HG03342 (cell line): ENCODE measurements at regions not wholly inside any gene's neighbourhood (a gene's known extent, or its start where the extent isn't known, plus 50 kb on each side); places are given as distances from the start of the nearest gene placed in this dataset.

Experiments
- ATAC-seq: cut with Tn5 transposase; IDR thresholded peaks from one replicate; pipeline ENCODE4 v1.9.1; 2021; ENCODE audit warnings: mild to moderate bottlenecking, moderate library complexity; ENCODE audit not compliant: unreplicated experiment

DNA sequence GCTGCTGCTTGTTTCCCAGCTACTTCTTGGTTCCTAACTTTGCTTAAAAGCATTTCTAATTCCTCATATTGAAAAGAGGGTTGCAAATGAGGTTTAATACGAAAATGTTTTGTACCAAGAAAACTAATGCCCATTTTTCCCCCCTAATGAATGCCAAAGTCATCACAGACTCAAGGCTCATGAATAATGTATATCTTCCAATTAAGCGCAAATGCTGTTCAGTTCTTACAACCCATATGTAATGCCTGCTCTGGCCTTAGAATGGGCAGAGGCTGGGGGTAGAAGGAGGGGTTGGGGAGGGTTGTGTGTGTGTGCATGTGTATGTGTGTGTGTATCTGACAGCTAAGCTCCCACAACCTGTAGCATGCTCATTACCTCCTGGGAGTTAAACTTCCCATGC, 901.7 kb downstream of the KCNMA1 start:
- no peak for ATAC-seq

DNA sequence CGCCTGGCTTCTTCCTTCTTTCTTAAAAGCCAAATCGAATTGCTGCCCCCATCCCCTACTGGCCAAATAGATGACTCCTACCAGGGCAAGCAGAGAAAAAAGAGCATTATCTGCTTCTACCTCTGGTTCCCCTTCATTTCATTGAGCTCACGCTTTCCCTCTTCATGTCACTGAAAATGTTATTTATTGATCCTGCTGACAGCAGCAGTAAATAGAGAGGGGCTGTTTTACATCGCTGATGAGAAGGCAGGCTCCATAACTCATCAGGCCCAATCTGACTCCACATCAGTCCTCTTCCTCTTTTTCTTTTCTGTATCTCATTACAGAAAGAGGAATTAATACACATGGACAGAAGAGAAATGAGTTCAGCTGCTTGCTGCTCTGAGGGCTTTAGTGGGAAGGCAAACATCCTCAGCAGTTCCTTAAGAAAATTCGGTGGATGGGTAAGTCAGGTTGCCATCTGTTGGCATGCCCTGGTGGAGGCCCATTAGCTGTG, 904.1 kb downstream of the KCNMA1 start:
- ATAC-seq: no peak

DNA sequence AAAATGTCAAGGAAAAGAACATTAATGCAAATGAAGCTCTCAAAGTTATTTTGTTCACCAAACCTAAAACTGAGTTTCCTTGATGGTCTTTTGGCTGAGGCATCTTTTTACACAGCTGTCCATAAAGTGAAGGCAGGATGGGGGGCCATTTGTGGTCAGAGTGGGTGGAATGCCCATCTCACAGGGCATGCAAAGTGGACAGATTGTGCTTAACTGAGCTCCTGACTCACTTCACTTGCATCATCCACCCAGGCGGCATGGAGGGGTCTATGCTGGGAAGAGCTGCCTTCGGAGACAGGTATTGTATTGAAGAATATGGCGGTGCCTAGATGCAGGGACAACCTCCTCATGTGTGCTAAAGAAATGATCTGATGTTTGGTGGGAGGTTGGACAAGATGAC, 905.3 kb downstream of the KCNMA1 start:
- ATAC-seq: no peak

DNA sequence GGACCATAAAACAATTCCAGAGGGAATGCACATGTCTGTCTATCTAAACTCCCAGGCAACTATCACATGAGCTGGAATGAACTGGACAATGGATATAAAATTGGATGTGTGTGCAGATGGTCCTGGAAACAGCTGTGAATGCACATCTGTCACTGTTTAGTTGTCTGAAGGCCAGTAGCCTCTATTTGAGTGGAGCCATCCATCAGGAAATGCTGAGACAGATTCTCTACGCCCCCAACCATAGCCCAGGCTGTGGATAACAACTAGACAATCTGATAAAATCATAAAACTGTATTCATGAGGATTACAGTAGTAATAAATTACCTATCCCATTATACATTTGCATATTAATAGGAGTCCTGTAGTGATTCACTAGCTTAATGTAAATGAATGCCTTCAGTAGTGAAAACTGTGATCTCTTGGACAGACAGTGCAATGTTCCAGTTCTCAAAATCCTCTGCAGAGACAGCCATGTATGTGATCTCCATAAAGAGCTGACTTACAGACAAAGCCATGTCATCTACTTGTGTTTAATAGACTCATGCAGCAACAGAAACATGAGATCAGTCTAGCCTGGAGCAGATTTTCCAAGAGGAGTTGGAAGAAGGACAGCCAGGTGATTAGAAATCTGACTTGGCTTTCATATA, 907.6 kb downstream of the KCNMA1 start:
- no peak for ATAC-seq

DNA sequence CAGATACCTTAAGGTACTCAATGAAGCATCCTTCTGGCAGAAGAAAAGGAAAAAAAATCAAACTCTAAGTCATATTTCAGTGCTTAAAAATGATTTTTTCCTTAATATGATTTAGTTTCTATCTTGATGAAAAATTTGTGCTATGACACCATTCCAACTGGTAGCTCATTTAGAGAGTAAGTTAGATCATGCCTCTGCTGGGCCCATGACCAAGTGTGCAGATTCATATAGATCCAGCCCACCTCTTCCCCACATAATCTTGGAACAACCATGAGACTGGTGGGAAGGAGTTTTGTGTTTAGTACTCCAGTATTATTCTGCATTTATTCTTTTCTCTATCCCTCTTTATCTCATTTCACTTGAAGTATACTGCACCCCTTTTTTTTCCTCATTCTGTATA, 908.3 kb downstream of the KCNMA1 start:
- no peak for ATAC-seq

DNA sequence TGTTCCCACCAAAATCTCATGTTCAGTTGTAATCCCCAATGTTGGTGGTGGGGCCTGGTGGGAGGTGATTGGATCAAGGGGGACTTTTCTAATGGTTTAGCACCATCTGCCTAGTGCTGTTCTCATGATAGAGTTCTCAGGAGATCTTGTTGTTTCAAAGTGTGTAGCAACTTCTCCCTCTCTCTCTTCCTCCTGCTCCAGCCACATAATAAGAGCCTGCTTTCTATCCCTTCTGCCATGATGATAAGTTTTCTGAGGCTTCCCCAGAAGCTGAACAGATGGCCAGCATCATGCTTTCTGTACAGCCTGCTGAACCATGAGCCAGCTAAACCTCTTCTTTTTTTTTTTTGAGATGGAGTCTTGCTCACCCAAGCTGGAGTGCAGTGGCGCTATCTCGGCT, 910.6 kb downstream of the KCNMA1 start:
- ATAC-seq: no peak

DNA sequence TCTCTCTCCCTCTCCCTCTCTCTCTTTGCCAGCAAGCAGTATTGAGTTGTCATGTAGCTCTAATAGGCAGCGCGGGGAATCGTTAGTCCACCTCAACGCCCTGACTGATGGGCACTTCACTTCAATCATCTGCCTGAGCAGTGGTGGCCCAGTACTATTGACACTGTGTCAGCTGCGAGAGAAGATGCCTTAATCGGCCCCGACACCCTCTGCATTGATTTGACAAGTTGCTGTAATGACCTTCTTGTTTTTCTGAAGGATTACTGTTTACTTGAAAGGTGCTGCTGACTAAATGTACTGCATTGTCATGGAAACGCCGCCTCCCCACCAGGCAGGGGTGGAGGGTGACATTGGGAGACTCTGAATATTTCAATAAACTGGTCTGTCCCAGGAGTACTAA, 913.8 kb downstream of the KCNMA1 start:
- ATAC-seq: no peak

DNA sequence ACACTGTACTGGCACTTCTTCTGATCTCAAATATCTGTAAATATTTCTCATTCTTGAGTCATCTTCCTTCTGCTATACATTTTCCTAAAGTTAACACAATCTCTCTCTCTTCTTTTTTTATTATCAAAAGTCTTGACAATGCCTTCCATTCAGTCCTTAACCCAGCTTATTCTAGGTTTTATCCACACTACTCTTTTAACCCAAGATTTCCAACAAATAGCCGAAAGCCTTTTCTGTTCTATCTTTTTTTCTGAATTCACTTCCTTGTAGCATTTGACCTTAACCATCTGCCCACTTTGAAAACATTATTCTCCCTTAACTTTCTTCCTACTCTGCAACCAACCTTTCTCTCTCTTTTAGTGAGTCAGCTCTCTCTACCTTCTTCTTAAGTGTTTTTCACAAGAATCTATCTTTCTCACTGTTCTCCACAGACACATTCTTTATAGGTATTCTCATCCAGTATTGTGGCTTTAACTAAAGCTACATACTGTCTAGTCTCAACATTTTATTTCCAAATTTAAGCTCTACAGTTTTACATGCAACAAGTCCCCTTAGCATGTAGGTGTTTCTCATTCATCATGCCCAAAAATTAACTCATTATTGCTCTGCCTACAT, 915.6 kb downstream of the KCNMA1 start:
- ATAC-seq: no peak

DNA sequence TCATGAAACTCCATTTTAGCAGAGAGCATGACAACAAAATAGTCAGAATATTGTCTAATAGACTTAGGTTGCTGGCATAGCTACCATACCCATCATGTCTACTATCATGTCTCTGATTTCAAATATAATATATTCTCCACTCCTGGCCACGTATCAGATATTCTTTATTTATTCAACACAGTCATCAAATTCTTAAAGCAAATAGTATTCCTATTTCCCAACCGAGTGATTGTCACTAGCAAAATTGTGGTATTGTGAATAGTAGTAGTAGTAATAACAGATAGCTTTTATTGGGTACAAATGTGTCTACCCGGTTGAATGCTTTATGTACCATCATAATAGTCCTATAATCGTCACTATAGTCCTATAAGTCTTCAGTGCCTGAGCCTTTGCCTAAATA, 918.6 kb downstream of the KCNMA1 start:
- ATAC-seq: no peak

DNA sequence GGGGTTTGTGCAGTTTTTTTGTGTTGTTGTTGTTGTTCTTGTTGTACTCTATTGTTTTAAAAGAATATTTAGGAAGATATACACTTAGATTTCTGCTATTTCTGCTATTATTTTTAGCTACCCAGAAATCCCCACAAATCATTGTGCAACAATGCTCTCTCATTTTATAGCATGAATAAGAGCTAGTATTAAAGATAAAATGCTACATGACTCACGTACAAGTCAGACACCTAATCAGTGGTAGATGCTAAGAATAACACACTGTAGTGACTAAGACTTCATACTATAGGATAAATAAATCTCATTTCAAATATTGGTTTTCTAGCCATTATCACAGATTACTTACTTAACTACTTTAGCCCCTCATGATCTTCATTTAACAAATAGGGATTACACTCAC, 920.5 kb downstream of the KCNMA1 start:
- ATAC-seq: no peak

DNA sequence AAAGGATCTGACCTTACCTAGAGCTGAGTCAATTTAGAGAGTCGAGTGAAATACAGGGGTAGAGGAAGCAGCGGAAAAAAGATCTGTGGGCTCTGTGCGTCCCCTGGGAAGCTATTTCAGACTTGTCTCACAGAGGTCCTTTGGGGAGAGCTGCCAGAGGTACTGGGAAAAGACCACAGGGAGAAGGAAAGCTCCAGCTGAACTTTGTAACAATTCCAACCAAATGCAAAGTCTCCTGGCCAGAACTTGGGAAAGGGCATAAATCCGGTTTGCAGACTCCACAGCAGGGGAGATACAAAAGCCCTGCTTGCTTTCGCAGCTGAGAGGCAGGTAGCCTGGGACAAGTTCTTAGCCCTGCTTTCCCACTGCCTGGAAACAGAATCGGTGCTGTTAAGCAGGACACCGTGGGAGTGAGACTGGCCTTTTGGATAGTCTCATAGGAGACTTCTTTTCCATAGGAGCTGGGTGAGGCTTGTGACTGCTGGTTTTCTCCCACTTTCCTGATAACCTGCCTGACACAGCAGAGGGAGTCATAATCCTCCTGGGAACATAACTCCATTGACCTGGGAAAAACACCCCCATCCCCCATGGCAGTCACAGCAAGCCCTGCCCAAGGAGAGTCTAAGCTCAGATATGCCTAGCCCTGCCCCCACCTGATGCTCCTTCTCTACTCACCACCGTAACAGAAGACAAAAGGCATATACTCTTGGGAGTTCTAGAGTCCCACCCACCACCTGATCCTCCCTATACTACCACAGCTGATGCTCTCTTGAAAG, 926.2 kb downstream of the KCNMA1 start:
- ATAC-seq: no peak

DNA sequence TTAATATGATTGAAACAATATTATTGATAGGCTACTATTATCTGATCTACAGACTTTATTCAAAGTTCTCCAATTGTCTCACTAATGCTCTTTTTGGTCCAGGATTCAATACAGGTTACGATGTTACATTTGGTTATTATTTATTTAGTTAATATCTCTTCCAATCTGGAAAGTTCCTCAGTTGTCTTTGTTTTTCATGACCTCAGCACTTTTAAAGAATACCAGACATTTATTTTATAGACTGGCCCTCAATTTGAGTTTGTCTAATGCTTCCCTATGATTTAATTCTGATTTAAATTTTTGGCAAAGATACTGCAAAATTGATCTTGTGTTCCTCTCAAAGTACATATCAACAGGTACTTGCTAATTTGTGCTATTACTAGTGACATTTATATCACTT, 937.4 kb downstream of the KCNMA1 start:
- ATAC-seq: no peak

DNA sequence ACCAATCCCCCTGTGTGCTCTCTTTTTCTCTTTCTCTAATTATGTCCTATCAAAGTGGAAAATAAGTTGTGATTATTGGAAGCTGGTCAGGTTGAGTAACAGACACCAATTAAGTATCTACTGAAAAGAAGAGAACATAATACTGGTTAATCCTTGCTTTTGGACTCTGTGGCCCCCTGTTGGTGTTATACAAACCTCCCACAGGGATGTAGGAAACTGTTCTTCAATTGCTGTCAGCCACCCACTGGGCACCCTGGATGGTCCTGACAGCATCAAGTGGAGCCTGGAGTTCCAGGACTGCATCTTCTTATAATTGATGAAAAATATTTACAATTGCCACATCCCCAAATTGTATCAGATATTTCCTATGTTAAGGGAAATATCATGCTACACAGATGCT, 939.7 kb downstream of the KCNMA1 start:
- no peak for ATAC-seq

DNA sequence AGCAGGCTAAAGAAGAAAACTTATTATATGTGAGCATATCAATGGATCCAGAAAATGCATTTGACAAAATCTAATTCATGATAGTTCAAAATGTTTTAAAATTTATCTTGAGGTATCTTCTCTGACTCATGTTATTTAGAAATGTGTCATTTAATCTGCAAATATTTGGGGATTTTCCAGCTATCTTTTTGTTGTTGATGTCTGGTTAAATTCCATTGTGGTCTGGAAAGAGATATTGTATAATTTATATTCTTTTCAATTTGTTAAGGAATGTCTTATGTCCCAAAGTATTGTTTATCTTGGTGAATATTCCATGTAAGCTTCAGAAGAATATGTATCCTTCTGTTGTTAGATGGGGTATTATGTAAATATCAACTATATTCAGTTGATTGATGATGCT, 942.5 kb downstream of the KCNMA1 start:
- ATAC-seq: no peak

DNA sequence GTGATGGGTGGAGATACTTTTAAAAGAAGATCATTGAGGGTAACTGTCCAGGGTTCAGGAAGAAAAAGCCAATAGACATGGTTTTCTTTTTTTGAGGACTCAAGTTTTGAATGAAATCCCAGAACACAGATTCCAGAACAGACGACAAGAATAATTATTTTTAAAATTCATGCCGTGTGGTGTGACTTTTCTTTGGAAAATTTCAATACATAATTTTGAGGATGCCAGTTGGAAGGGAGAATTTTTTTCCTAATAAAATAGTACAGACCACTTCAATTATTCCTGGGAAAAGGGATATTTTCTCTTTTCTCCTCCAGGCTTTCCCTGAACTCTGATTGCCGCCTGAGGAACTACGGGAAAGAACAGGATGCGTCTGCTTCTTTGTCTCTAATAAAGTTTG, 951.4 kb downstream of the KCNMA1 start:
- no peak for ATAC-seq

DNA sequence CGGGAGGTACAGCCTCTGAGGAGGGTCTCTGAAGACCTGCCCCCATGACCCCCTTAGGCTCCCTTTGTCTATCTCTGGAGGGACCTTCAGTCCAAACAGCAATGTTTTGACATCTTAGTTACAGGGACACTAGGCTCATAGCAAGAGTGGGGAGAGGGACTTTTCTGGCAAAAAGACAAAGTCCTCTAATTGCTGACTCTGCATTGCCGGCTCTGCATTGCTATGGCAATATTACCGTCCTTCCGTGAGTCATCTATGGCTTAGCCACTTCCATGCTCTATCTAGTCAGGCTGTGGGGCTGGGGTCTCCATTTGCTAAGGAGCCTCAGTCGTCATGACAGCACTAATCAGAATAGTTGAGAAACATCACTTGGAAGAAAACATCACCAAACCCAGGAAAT, 952.6 kb downstream of the KCNMA1 start:
- ATAC-seq: no peak

DNA sequence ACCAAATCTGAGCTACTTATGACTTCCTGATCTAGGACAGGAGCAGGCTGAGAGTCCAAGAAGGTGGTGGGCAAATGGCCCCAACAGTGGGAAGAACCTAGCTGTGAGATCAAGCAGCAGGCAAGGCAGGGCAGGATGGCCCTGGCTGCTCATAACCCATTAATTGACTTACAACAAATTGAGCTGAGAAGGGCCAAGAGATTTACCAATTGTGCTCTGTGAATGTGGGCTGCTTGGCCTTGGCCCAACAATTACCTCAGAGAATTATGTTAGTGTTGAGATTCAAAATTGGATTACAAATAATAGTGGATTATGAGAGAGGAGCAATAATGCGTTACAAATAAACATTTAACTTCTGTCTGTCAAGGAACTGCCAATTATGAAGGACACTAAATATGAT, 956.5 kb downstream of the KCNMA1 start:
- no peak for ATAC-seq

DNA sequence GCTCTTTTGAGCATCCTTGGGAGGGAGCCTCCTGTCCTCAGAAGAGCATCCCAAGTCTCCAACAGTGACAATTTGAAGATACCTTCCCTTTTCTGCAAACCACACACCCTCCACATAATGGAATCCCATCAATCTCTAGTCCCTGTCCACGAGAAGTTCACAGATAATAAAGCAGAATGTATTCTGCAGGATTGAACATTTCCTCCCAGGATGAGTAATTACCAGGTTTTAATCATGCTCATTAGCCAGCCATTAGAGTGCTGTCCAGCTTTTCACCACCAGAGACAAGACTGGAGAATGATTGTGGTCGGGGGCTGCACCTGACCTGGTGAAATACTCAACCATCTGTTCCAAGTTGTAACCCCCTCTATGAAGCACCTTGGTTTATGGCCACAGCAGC, 958.6 kb downstream of the KCNMA1 start:
- no peak for ATAC-seq

DNA sequence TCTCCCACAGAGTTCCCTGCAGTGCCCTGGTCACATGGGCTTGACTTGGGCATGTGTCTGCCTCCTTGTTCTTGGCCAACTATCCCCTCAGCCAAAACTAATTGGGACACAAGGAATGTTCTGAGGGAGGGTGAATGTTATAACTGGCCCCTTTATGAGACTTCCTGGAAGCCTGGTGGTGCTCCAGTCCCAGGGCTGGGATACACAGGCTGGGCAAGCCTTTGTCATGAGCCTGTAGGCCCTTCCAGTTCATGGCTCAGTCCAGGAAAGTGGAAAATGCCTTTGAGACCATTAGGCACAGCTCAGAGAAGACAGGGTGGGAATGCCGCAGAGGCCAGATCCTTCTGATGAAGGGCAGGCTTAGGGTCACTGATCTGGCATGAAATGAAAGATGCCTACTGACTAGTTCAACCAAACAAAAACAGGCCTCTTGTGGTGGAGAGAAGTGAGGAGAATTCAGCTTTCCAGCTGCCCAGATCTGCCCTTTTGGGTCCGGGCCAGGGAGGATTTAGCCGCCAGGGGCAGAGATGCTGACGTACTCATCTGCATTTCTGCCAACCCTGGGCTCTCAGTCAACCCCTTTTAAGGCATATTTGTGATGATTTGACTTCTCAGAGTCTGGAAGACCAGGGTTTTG, 961.5 kb downstream of the KCNMA1 start:
- no peak for ATAC-seq

DNA sequence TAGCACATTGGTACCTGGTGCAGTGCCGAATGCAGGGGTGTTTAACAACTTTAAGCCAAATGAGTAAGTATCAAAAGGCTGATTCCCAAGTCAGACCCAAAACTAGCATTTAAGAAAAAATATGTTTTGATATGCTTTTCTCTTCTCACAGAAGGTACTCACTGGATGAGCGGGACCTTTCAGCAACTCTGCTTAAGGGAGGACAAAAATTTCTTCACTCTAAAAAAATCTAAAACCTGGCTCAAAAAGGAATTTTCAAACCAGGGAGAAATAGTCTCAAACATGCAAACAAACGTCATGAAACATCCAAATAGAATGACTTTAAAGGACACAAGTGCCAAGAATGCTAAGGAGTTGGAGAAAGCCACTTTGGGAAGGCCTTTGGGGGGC, 962.1 kb downstream of the KCNMA1 start:
- ATAC-seq: no peak

DNA sequence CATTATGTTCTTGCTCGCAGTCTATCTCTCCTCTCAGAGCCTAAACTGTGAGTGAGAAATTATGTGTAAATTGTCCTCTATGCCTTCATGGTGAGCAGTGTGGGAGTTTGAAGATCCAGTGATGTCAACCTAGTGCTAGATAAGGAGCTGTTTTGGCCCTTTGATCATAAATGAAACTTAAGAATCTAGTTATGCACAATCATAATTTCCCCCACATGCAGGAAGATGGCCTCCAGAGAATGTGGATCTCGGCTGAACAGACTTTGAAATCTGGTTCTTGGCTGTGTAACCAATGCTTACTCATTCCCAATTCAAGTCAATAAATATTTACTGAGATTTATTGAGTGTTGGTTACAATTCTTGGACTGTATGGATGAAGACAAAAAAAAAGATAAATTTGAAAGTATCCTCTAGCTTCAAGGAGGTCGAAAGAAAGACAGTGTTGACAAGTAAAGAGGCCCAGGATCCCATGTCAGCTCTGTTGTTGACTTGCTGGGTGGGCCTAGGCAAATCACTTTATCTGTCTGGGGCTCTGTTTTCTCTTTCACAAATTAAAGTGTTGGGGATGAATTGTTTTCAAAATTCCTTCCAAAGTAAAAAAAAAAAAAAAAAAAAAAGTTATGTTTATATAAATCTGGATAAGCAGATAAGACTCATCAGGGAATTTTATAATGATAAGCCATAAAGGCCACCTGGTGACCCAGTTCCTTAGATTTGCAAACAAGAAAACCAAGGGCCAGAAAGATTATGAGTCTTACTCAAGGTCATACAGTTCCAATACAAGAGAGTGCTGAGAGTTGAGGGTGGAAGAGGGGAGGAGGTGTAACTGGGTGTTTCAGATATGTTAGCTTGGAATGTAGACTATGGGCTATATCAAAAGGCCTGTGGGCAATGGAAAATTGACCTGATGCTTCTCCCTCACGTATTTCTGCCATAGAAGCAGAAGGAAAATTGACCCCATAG, 969.9 kb downstream of the KCNMA1 start:
- ATAC-seq: no peak
